Stimulated activated CD8-positive, alpha-beta memory T cell treated with anti-CD3 and anti-CD28 coated beads, Interleukin-7, amount 100 ng/mL, for 4 hours (primary cell): ENCODE measurements at regions not wholly inside any gene's neighbourhood (a gene's known extent, or its start where the extent isn't known, plus 50 kb on each side); places are given as distances from the start of the nearest gene placed in this dataset.
A peak's percentile ranks its signal among the peaks of the same experiment; 100 is the strongest.
"Not testable (repeated sequence)": the region's sequence is repeated elsewhere in the genome, so short reads cannot be mapped to it uniquely, and the experiment has no call there.

Experiments used
- DNase-seq, 2 donors: peaks; one replicate each; pipeline ENCODE4 v3.0.0-alpha.2; 2020; ENCODE audit warnings: low read depth in 2 of 2

GRCh38 chr9:85792057-85792456 is 50.3 kb upstream of the AGTPBP1 start:
- DNase-seq = not testable (repeated sequence)

- DNase-seq = peak; percentile 6 to 15
Observed at GRCh38 chr9:85802978-85803695, 61.4 kb upstream of the AGTPBP1 start.

GRCh38 chr9:85804847-85805133 is 63.0 kb upstream of the AGTPBP1 start:
- DNase-seq = not testable (repeated sequence)

- DNase-seq = peak; percentile 58 to 69
Observed at GRCh38 chr9:85805134-85806005, 63.6 kb upstream of the AGTPBP1 start.

GRCh38 chr9:85808329-85808728 is 66.6 kb upstream of the AGTPBP1 start:
- not testable (repeated sequence) for DNase-seq

- not testable (repeated sequence) for DNase-seq
Observed at GRCh38 chr9:85813388-85813787, 71.6 kb upstream of the AGTPBP1 start.

- DNase-seq = not testable (repeated sequence)
Observed at GRCh38 chr9:85814800-85815199, 73.0 kb upstream of the AGTPBP1 start.

- DNase-seq = not testable (repeated sequence)
Observed at GRCh38 chr9:85818971-85819370, 77.2 kb upstream of the AGTPBP1 start.

GRCh38 chr9:85820598-85820997 is 78.8 kb upstream of the AGTPBP1 start:
- not testable (repeated sequence) for DNase-seq

GRCh38 chr9:85824949-85825348 is 83.2 kb upstream of the AGTPBP1 start:
- not testable (repeated sequence) for DNase-seq

GRCh38 chr9:85834591-85834990 is 92.8 kb upstream of the AGTPBP1 start:
- DNase-seq = not testable (repeated sequence)

- DNase-seq = not testable (repeated sequence)
Observed at GRCh38 chr9:85843949-85844348, 97.0 kb upstream of the NAA35 start.

GRCh38 chr9:85847782-85848181 is 93.2 kb upstream of the NAA35 start:
- DNase-seq = not testable (repeated sequence)

- DNase-seq = no peak
Observed at GRCh38 chr9:85858056-85858750, 82.7 kb upstream of the NAA35 start.

- no peak for DNase-seq
Observed at GRCh38 chr9:85859765-85860164, 81.2 kb upstream of the NAA35 start.

- DNase-seq = not testable (repeated sequence)
Observed at GRCh38 chr9:85861882-85862281, 79.1 kb upstream of the NAA35 start.

GRCh38 chr9:85863875-85864274 is 77.1 kb upstream of the NAA35 start:
- DNase-seq = no peak

- no peak for DNase-seq
Observed at GRCh38 chr9:85871008-85871407, 69.9 kb upstream of the NAA35 start.

- DNase-seq = not testable (repeated sequence)
Observed at GRCh38 chr9:85871683-85872082, 69.3 kb upstream of the NAA35 start.

- no peak for DNase-seq
Observed at GRCh38 chr9:85872463-85872862, 68.5 kb upstream of the NAA35 start.

GRCh38 chr9:85876628-85877027 is 64.3 kb upstream of the NAA35 start:
- DNase-seq = no peak

GRCh38 chr9:85878872-85879597 is 61.9 kb upstream of the NAA35 start:
- DNase-seq = not testable (repeated sequence)
